ENCODE measurements at regions not wholly inside any gene's neighbourhood (a gene's known extent, or its start where the extent isn't known, plus 50 kb on each side); places are given as distances from the start of the nearest gene placed in this dataset.

DNA sequence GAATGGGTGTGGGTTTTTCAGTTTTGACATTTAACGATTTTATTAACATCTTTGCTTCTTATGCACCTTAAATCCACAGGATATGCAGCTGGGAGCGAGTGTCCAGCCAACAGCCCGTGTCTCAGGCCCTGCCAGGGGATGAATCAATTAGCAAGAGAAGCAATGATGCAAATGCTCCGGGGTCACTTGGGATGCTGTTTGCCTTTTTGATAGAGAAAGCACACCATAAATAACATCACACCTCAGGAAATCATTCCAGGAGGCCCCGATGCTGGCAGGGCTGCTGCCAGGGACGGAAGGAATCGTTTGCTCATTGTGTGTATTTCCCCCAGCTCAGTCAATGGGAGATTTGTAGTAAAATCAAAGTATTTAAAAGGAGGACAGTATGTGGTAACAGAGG is 394.0 kb upstream of the HNRNPA3 start:
- TF ChIP-seq CTCF (conservative IDR thresholded peaks at IDR 0.05 in 1 of 2, IDR thresholded peaks at IDR 0.05 in 1 of 2; ENCODE audit: extremely low read depth in 1 of 2, insufficient read depth in 1 of 2, low read depth in 1 of 2, low read length in 2 of 2): no peak
- TF ChIP-seq EZH2 (IDR thresholded peaks at IDR 0.05; ENCODE audit: borderline replicate concordance, low read length): no peak
